Breast epithelium (tissue), 3 donors: ENCODE measurements at regions not wholly inside any gene's neighbourhood (a gene's known extent, or its start where the extent isn't known, plus 50 kb on each side); places are given as distances from the start of the nearest gene placed in this dataset.

Source experiments
- CTCF ChIP-seq, 3 donors: fragments of 450-650 bp; IDR thresholded peaks; one replicate each; pipeline ENCODE4 v1.5.1; 2016 to 2017; ENCODE audit warnings: antibody characterized with exemption in 3 of 3, mild to moderate bottlenecking in 3 of 3, moderate library complexity in 3 of 3
- POLR2A ChIP-seq: fragments of 450-650 bp; IDR thresholded peaks from one replicate; pipeline ENCODE4 v1.6.1; 2016; ENCODE audit warnings: antibody characterized with exemption, mild to moderate bottlenecking, moderate library complexity
- POLR2AphosphoS5 ChIP-seq, 3 donors: sonication (generic); formaldehyde crosslinking; IDR thresholded peaks; one replicate each; pipeline ENCODE4 v1.6.1; 2017; ENCODE audit warnings: antibody characterized with exemption in 3 of 3

- TF ChIP-seq POLR2A (no peak), CTCF (IDR thresholded peaks at IDR 0.05) (no peak), POLR2AphosphoS5 (IDR thresholded peaks at IDR 0.05) (no peak)
Observed at GRCh38 chr9:27924502-27924901, 351.2 kb upstream of the C9orf72 start.
